Non-pigmented ciliary epithelial cell (primary cell): ENCODE measurements at regions not wholly inside any gene's neighbourhood (a gene's known extent, or its start where the extent isn't known, plus 50 kb on each side); places are given as distances from the start of the nearest gene placed in this dataset.
"Not testable (repeated sequence)": the region's sequence is repeated elsewhere in the genome, so short reads cannot be mapped to it uniquely, and the experiment has no call there.

Experiments
- DNase-seq: peaks from one replicate; pipeline ENCODE4 v3.0.0-alpha.2; 2010; ENCODE audit warnings: low read depth

DNA sequence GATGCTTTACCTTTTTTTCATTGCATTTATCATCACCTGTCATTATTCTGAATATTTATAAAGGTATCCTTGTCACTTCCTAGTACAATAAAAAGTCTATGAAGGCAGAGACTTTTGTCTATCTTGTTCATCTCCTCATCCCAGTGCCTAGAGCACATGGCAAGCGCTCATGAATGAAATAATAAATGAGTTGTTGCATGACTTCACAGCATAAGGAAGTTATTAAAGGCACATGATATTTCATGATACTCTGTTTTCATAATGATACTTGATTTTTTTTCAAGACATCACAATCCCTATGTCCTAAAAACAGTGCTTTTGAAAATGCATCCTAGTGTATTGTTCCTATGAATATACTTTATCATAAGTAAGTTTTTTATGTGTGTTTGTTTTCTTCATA, 310.6 kb upstream of the RSPO3 start:
- no peak for DNase-seq

DNA sequence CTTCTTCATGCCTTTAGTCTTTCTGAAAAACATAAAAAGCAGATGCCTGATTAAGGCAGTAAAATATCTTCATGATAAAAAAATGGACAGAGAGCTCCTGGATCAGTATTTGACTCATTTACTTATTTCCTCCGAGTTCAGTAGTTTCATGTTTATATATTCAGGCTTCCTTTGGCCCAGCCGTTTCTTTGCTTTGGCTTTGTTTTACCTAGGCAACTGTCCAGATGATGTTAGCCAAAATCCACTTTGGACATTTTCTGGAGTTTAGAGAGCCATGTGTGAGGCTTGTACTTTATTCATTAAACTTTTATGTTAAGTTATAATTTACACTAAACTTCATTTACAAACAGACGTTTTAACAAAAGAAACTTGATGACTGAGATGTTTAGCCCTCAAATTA, 307.1 kb upstream of the RSPO3 start:
- no peak for DNase-seq

DNA sequence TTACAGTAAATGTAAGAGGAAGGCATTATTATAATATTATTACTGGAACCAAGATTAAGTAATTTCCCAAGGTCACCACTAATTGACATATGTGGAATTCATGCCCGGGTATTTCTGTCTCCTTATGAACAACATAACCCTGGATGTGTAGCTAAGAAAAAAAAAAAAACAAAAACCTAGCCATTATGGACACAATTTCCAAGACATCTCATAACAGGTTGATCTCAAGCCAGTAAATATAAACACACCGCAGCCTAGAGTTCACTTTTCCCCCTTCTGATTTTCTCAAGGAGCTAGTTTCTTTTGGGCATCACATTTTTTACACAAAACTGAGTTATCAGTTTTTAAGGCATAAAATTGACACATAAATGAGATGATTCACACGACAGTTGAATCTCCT, 306.5 kb upstream of the RSPO3 start:
- DNase-seq = no peak

DNA sequence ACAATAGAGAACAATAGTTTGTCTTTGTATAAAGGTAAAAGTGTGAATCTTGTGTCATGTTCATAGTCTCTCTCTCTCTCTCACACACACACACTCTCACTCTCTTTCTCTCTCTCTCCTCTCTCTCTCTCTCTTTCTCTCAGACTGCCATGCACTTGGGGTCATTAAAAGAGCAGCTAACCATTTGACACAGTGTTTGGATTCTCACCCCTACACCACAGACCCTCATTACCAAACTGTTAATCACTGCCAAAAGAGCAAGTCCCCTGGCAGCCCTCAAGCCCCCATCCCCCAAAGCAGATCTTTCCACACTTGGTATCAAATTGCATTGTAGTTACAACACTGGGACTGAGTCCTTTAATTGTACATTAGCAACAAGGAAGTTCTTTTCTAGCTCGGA, 305.8 kb upstream of the RSPO3 start:
- DNase-seq = no peak

DNA sequence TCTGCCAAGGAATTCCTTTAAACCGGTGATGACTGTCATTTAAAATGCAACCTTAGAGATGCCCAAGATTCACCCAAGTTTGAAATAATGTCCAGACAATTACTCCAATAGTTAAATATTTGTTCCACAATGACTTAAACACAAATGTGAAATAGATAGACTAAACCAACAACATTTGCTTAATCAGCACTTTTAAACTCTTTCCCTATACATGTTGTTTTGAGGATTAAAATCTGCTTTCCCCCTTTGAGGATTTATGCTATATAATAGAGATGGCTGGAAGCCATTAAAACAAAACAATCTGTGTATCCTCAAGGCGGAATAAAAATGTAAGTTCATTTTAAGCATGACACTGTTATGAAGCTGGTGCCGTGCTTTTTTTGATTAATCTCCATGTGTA, 297.8 kb upstream of the RSPO3 start:
- no peak for DNase-seq

DNA sequence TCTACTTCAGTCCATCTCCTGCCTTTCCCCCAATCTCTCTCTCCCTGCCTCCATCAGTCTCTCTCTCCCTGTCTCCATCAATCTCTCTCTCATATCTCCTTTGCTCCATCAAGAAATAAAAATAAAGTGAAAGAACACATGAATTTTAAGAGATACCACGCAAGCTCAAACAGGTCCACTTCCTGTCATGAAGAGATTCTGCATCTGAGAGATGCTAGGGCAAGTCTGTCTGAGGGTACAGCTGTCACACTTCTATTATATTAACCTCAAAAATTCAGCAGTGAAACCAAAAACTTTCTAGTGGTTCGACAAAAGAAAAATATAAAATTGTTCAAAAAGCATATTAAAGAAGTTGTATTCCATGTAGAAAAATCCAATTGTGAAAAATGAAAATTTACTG, 296.8 kb upstream of the RSPO3 start:
- DNase-seq = no peak

DNA sequence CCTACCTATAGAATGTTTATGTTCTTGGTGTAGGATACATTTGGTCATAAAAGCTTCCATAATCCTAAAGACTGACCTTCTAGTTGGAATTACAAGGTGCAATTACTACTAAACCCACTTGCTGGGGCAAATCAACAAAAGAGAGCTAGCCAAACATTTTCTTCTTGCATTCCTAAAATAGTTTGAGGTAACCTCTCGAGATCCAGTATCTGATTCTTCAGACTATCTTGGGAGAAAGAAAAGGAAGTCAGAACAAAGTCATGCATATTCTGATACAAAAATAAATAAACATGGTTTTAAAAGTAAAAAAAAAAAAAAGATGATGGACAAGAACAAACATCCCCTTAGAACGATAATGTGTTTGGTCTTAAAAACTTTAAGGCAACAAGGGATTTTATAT, 294.2 kb upstream of the RSPO3 start:
- no peak for DNase-seq

DNA sequence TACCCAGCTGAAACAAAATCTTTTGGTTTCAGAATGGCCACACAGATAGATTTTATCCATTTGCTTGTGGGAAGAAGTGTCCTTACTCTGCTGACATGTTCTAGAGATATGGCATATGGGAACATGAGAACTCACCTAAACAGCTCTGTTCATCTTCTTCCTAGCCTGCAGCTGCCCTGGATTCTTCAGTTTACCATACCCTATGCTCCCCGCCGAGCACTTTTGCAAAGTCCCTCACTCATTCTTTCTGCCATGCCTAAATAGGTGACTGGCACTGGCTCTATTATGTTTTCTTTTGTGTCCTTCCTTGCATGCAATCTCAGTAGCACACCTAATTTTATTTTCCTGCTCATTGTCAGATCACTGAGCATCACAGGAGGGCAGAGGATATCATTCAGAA, 293.7 kb upstream of the RSPO3 start:
- DNase-seq = no peak

DNA sequence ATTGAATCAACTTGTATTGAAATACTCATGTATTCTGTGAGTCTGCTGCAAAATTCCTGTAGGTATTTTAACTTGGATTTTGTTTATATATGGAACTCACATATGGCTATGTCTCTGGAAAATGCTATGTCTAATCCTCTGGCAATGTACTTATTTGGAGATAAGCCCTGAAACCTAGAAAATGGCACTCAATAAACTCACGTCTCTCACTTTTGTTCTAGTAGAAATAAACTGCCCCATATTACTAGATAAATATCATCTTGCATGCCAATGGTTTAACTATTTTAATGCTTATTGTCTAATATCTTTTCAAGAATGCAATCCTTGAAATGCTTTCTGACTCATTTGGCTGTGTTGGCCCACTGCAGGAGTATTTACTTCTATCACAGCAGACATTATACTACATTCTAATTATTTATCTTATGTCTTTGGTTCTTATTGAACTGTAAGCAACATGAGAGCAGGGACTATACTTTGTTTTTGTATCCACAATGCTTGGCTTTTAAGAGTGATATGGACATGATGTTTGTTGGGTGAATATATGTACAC, 292.2 kb upstream of the RSPO3 start:
- no peak for DNase-seq

DNA sequence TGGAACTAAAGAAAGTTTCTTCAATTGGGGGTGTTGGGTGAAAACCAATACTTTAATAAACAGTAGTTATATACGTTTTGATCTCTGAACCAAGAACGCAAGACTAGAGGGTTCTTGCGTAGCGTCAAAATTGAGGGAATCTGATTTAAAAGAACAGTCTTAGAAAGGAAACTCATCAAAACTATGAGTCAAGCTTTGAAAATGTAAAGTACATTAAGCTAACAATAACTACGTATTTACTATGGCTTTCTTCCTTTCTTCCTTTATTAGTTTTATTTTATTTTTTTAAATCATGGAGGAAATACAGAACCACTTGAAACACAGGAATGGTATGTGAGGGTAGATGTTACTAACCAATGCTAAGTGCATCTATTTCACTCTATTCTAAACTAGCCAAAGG, 287.0 kb upstream of the RSPO3 start:
- no peak for DNase-seq

DNA sequence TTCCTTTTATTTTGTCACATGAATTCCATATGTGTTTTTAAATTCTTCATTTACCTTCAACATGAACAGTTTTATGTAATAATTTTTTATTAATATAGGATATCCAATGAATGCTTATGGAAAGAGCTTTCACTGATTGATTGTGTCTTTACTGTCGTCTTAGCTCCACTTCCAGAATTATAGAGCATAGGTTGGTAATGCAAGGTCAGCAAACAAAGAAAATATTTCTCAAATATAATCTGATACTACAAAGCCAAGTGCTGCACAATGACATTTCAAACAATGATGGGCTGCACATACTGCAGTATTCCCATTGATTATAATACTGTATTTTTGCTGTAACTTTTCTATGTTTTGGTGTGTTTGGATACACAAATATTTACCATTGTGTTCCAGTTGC, 275.7 kb upstream of the RSPO3 start:
- no peak for DNase-seq

DNA sequence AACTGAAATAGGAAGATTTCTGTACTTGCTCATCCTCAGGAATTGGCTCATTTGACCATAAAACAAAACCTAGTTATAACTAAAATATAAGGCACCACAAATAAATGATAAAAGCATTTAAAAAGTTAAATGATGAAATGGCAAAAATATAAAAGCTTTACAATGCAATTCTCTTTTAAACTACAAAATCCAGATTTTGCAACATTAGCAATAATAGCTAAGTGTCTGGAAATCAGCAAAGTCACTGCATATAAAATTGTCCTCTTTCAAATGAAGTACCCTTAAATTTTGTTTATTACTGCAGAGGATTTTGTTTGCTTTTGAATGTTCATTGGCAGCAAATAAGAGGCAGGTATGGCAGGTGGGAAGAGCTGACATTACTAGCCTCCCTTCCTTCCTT, 270.4 kb upstream of the RSPO3 start:
- DNase-seq = no peak

DNA sequence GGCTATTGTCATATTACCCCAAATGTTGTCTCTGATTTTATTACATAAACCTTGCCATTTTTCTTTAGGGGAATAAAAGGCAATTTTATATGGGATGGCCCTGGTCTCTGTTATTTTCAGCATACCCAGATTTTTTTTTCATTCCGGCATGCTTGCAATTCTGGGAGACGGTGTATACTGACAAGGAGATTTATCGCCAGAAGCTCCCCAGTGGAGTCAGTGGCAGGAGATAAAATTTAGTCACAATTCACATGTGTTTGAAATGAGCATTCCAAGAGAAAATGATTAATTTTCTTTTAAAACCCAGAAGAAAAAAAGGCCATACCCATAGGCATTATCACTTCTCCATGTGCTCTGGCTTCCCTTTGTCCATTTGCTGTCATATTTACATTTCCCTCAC, 250.8 kb upstream of the RSPO3 start:
- no peak for DNase-seq

DNA sequence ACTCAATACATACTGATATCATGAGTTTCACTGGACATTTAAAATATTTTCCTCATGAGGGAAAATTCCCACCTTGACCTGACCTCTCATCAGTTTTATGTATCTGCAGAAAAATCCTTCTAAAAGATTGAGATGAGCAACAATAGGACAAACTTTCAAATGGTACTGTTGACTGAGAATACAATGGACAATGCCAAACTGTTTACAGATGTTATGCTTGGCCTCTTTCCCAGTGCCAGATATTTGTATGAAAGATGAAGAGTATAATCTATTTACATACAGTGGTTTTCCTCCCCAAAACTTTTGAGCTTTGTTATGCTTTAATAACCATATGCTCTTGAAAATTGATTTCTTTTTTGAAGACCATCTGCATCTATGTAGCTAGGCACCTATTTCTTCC, 245.1 kb upstream of the RSPO3 start:
- no peak for DNase-seq

DNA sequence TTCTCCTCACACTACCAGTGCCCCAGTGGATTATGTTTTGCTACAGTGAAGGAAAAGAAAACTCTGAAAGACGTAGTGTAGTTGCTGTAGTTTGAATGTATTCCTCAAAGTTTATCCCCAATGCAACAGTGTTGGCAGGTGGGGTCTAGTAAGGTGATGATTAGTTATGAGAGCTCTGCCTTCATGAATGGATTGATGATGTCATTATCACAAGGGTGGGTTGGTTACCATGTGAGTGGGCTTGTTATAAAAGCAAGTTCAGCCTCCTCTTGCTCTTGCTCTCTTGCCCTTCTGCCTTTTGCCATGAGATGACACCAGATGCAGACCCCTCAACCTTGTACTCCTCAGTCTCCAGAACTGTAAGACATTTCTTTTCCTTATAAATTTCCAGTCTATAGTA, 244.7 kb upstream of the RSPO3 start:
- no peak for DNase-seq

DNA sequence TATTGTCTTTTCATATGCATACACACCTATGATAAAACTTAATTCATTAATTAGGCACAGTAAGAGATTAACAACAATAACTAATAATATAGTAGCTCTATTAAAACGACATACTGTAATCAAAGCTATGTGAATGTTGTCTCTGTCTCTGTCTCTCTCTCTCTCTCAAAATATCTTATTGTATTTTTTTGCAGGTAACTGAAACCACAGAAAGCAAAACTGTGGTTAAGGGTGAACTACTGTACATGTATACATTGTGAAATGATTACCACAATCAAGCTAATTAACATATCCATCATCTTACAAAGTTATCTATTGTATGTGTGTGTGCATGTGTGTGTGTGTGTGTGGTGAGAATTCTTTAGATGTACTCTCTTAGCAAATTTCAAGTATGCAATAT, 242.0 kb upstream of the RSPO3 start:
- DNase-seq = no peak

DNA sequence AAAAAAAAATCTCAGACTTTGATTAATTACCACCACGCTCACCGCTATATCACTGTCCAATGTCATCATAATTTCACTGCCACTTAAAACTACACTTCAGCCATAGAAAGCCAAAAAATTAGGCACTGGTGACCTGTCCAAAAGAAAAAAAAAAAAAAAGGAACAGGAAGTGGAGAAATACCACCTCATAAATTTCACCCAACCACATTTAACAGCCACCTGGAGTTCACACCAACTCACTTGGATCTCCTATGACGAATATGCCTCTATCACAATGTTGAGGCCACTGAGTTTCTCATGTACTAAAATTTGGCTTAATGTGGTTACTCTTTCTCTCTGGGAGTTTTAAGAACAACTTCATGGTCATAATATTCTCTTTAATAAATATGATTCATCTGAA, 237.5 kb upstream of the RSPO3 start:
- DNase-seq = no peak

DNA sequence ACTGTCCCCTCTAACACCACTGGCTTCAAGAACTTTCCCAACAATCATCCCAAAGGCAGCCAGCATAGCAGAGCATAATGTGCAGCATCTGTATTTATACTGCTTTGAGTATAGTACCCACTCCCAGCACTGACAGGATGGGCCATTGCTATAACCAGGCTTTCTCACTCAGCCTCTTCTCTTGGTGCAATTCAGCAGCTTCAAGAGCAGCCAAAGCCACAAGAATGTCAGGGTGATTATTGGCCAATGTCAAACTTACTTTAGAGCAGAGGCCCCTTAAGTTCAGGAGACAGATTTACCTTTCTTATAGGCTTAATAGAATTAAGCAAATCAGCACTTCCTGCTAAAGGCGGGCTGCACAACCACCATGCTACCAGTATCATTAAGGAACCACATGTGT, 232.4 kb upstream of the RSPO3 start:
- DNase-seq = peak; percentile 1

DNA sequence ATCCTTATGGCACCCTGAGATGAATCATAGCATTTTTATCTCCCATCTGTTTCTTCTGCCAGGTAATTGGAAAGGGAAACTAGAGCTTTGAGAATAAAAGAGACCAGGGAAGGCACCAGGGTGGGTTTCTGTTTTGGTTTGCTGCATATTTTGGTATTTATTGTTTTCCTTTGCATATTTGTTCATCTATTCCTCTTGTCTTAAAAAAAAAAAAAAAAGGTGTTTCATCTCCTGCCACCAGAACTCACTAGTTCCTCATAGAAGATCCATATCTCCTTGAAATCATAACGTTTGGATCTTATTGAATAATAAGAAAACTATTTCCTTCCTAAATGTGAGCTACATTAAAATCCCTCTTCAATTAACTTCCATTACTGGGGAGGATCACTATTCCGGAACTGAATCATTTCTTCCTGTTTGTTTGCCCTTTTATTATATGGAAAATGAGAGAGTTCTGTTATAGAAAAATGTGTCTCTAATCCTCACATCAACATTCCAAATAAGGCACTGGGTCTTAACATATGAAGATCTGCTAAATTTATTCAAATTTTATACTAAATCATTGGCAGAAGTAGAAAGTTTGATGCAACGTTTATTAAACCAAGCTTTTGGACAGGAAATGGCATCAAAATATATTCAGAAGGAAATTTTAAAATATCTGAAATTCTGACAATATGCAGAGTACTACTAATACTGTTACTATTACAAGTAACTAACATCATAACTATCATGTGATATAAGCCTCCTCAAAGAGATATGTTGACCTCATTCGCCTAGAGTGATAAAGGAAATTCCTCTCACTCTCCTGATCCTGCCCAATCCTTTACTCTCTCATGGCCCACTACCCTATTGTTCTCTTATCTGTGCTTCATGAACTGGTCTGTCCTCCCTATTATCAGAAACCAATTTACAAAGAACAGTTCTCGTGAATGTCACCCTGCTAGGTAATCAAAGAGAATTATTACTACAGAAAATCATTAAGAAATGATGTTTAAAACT, 229.4 kb upstream of the RSPO3 start:
- no peak for DNase-seq

DNA sequence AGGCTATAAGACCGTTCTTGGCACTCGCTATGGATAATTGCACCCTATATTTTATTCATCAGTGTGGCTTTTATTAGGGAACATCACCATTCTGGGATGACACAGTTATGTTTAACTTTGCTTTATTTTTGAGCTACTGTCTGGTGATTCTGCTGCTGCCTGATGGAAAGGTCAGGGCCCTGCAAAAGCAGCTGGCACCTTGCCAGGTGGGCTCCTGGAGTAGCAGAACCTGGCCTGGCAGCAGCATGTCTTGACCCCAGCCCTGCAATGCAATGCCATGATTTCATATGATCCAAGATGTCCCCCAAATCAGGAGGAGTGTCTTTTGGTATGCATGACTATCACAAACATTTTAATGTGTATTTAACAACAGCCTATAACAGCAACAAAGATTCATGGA, 228.4 kb upstream of the RSPO3 start:
- no peak for DNase-seq

DNA sequence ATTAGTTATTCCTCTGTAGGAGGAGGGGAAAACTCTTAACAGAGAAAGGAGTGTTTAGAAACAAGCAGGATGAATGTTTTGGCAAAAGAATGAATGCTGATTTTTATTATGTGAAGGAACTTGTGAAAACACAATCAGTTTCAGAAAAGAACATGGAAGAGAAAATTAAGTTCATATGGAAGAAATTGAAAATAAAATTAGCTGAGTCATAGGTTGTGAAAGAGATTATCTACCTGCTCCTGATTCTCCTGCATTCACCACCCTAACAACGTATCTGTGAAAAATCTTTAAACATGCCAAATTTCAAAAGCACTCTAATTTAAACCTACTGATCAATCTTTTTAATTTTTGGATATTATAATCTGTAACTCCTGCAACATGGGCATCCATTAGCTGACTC, 227.3 kb upstream of the RSPO3 start:
- no peak for DNase-seq

DNA sequence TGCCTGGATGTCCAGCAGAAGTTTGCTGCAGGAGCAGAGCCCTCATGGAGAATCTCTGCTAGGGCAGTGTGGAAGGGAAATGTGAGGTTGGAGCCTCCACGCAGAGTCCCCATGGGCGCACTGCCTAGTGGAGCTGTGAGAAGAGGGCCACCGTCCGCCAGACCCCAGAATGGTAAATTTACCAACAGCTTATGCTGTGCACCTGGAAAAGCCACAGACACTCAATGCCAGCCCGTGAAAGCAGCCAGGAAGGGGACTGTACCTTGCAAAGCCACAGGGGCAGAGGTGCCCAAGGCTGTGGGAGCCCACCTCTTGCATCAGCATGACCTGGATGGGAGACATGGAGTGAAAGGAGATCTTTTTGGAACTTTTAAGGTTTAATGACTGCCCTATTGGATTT, 225.6 kb upstream of the RSPO3 start:
- DNase-seq = not testable (repeated sequence)

DNA sequence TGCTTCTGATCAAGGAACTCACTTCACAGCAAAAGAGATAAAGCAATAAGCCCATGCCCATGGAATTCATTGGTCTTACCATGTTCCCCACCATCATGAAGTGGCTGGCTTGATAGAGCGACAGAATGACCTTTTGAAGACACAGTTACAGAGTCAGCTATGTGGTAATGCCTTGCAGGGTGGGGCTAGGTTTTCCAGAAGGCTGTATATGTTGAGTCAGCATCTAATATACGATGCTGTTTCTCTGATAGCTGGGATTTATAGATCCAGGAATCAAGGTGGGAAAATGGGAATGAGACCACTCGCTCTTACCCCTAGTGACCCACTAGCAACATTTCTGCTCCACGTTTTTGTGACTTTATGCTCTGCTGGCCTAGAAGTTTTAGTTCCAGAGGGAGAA, 220.7 kb upstream of the RSPO3 start:
- no peak for DNase-seq

DNA sequence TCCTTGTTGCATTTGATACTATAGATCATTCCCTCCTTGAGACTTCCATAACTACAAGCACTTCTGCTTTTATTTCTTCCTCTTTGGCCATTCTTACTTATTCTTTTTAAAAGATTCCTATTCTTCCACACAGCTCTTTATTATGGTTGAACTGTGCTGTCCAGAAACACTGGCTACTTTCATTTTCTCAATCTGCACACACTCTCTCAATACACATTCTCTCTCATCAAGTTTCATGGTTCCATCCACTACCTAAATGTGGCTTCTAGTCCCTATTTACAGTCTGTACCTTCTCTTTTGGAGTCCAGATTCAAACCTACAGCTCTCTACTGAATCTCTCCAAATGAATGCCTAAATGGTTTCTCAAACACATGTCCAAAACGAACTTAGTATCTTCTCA, 214.3 kb upstream of the RSPO3 start:
- DNase-seq = no peak
